ENCODE measurements at regions not wholly inside any gene's neighbourhood (a gene's known extent, or its start where the extent isn't known, plus 50 kb on each side); places are given as distances from the start of the nearest gene placed in this dataset.

GRCh38 chr12:86834217-86834616, 578.0 kb upstream of the MGAT4C start:
- intact Hi-C loops (cut with DNase I, micrococcal nuclease), result no loop called here
- H3K4me3 ChIP-seq (ENCODE audit: low read length), result no peak overlapping the region
- TF ChIP-seq, protein P1, sequence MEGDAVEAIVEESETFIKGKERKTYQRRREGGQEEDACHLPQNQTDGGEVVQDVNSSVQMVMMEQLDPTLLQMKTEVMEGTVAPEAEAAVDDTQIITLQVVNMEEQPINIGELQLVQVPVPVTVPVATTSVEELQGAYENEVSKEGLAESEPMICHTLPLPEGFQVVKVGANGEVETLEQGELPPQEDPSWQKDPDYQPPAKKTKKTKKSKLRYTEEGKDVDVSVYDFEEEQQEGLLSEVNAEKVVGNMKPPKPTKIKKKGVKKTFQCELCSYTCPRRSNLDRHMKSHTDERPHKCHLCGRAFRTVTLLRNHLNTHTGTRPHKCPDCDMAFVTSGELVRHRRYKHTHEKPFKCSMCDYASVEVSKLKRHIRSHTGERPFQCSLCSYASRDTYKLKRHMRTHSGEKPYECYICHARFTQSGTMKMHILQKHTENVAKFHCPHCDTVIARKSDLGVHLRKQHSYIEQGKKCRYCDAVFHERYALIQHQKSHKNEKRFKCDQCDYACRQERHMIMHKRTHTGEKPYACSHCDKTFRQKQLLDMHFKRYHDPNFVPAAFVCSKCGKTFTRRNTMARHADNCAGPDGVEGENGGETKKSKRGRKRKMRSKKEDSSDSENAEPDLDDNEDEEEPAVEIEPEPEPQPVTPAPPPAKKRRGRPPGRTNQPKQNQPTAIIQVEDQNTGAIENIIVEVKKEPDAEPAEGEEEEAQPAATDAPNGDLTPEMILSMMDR (IDR thresholded peaks at IDR 0.05), result no peak
- no peaks in the 10 kb centered on the region for H3K27me3 Mint-ChIP-seq
- no peak overlapping the region for H3K4me3 Mint-ChIP-seq
- no peak overlapping the region for H3K27ac ChIP-seq (ENCODE audit: low read depth in 1 of 2, low read length in 2 of 2)
- DNase-seq, result no peak
- H3K4me1 ChIP-seq (ENCODE audit: insufficient read depth, low read length), result no peaks in the 10 kb centered on the region
- no peaks in the 10 kb centered on the region for H3K4me1 Mint-ChIP-seq (ENCODE audit: low read depth)
- CTCF ChIA-PET, result no interaction called here
- H3K27ac Mint-ChIP-seq, result no peak overlapping the region
- no peaks in the 10 kb centered on the region for H3K36me3 ChIP-seq (ENCODE audit: insufficient read depth, low read length)
- ATAC-seq (ENCODE audit: poor library complexity), result no peak
- H3K36me3 Mint-ChIP-seq (ENCODE audit: low read depth), result no peaks in the 10 kb centered on the region
- H3K9me3 Mint-ChIP-seq, result peaks cover 4% of the 10 kb centered on the region
- no peaks in the 10 kb centered on the region for H3K27me3 ChIP-seq (ENCODE audit: control insufficient read depth in 1 of 2, insufficient read depth in 2 of 2, low read length in 2 of 2)
- H3K9me3 ChIP-seq (ENCODE audit: control insufficient read depth in 1 of 2, insufficient read depth in 1 of 2, low read length in 2 of 2), result no peaks in the 10 kb centered on the region
- POLR2A ChIA-PET, result no interaction called here

DNA sequence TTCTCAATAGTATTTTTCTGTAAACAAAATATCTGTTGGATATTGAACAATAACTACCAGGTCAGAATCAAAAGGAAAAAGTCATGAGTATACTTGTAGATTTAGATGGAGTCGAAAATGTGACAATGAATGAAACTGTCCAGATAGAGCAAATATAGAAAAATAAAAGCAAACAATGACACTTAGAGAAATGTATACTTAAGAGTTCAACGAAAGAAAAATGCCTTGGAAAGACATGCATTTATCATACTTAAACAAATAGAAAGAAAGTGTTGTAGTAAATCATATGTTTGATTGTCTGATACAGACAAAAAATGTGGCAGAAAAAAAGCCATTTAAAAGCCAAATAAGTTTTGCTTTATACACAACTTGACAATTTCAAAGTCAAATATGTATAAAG, 571.2 kb upstream of the MGAT4C start:
- Histone ChIP-seq H3K4me1 (ENCODE audit: insufficient read depth, low read length) (no peaks in the 10 kb centered on the region), H3K36me3 (ENCODE audit: insufficient read depth, low read length) (no peaks in the 10 kb centered on the region), H3K4me3 (ENCODE audit: low read length) (no peak overlapping the region), H3K27ac (ENCODE audit: low read depth in 1 of 2, low read length in 2 of 2) (no peak overlapping the region), H3K27me3 (ENCODE audit: control insufficient read depth in 1 of 2, insufficient read depth in 2 of 2, low read length in 2 of 2) (no peaks in the 10 kb centered on the region), H3K9me3 (ENCODE audit: control insufficient read depth in 1 of 2, insufficient read depth in 1 of 2, low read length in 2 of 2) (no peaks in the 10 kb centered on the region)
- no peaks in the 10 kb centered on the region for H3K36me3 Mint-ChIP-seq (ENCODE audit: low read depth)
- no peak overlapping the region for H3K27ac Mint-ChIP-seq
- CTCF ChIA-PET, result no interaction called here
- H3K4me3 Mint-ChIP-seq, result no peak overlapping the region
- ATAC-seq (ENCODE audit: poor library complexity) (no peak), DNase-seq (no peak)
- no peaks in the 10 kb centered on the region for H3K4me1 Mint-ChIP-seq (ENCODE audit: low read depth)
- POLR2A ChIA-PET, result no interaction called here
- intact Hi-C loops (cut with DNase I, micrococcal nuclease), result no loop called here
- no peaks in the 10 kb centered on the region for H3K27me3 Mint-ChIP-seq
- H3K9me3 Mint-ChIP-seq, result peaks cover 6% of the 10 kb centered on the region
- TF ChIP-seq, protein P1 (IDR thresholded peaks at IDR 0.05), result no peak

- no peak overlapping the region for H3K27ac Mint-ChIP-seq
Observed at GRCh38 chr12:86826051-86826450, 569.9 kb upstream of the MGAT4C start.

More at GRCh38 chr12:86826051-86826450, 569.9 kb upstream of the MGAT4C start:
- Mint-ChIP-seq H3K27me3 (no peaks in the 10 kb centered on the region), H3K36me3 (ENCODE audit: low read depth) (no peaks in the 10 kb centered on the region), H3K4me1 (ENCODE audit: low read depth) (no peaks in the 10 kb centered on the region), H3K4me3 (no peak overlapping the region), H3K9me3 (peaks cover 6% of the 10 kb centered on the region)
- intact Hi-C loops (cut with DNase I, micrococcal nuclease), result no loop called here
- Histone ChIP-seq H3K36me3 (ENCODE audit: insufficient read depth, low read length) (no peaks in the 10 kb centered on the region), H3K4me3 (ENCODE audit: low read length) (no peak overlapping the region), H3K27ac (ENCODE audit: low read depth in 1 of 2, low read length in 2 of 2) (no peak overlapping the region), H3K4me1 (ENCODE audit: insufficient read depth, low read length) (no peaks in the 10 kb centered on the region), H3K9me3 (ENCODE audit: control insufficient read depth in 1 of 2, insufficient read depth in 1 of 2, low read length in 2 of 2) (no peaks in the 10 kb centered on the region), H3K27me3 (ENCODE audit: control insufficient read depth in 1 of 2, insufficient read depth in 2 of 2, low read length in 2 of 2) (no peaks in the 10 kb centered on the region)
- no peak for DNase-seq
- POLR2A ChIA-PET, result no interaction called here
- CTCF ChIA-PET, result no interaction called here
- TF ChIP-seq, protein P1 (IDR thresholded peaks at IDR 0.05), result no peak
- ATAC-seq (ENCODE audit: poor library complexity), result no peak

Measured in CD4-positive, alpha-beta T cell (primary cell).